K562 (cell line): ENCODE measurements at regions not wholly inside any gene's neighbourhood (a gene's known extent, or its start where the extent isn't known, plus 50 kb on each side); places are given as distances from the start of the nearest gene placed in this dataset.

Experiments
- ATAC-seq: fragments of 200-7000 bp; cut with Tn5 transposase; 3 replicates; pipeline ENCODE4 v1.9.1; 2020; ENCODE audit warnings: moderate library complexity
- BruUV-seq: library from RNA; stranded (reverse); fragments of 400-500 nt; replicated peaks from 2 replicates; lab custom pipeline; 2021; lab: Mats Ljungman, UMichigan
- CTCF ChIA-PET: fragments of 300-600 bp; formaldehyde crosslinking; extraction: SDS; loops from one replicate; lab custom pipeline; 2021; ENCODE audit warnings: low intra/inter-chr PET ratio; lab: Yijun Ruan, JAX
- POLR2A ChIA-PET: fragments of 300-600, 350-650 bp; sonication (Branson Sonifier 250); formaldehyde crosslinking; extraction: SDS; loops from one replicate; lab custom pipeline; 2021; ENCODE audit warnings: antibody characterized with exemption, inconsistent platforms; lab: Yijun Ruan, JAX
- DNase-seq, 4 experiments: peaks; one replicate each; pipeline versions ENCODE4 v3.0.0 to v3.0.0-alpha.2; 2011 to 2018; ENCODE audit warnings: low spot score in 3 of 4, mixed read lengths in 3 of 4; ENCODE audit errors: extremely low read depth in 1 of 4
- FAIRE-seq: peaks from 2 replicates; lab custom pipeline; 2011; peaks lifted over from hg19 to GRCh38; lab: Jason Lieb, UNC
- H2AFZ ChIP-seq: 2 replicates; pipeline ENCODE4 v1.6.0; 2011; ENCODE audit warnings: low read depth, low read length, control low read depth, inconsistent platforms
- H3K27ac ChIP-seq: fragments of 200-600 bp; 3 replicates; pipeline ENCODE4 v1.8.0; 2011; ENCODE audit warnings: low read depth, mild to moderate bottlenecking, control low read depth, inconsistent platforms, low read length, moderate library complexity, mixed read lengths; ENCODE audit errors: extremely low read depth
- H3K27me3 ChIP-seq, 2 experiments: fragments of 300-600 bp in 1 of 2; 2 replicates in 1 of 2; 3 replicates in 1 of 2; pipeline versions ENCODE4 v1.6.0 to v1.8.0; 2011; ENCODE audit warnings: inconsistent platforms in 2 of 2, low read length in 2 of 2, mild to moderate bottlenecking in 1 of 2, mixed read lengths in 1 of 2, moderate library complexity in 1 of 2; ENCODE audit not compliant: control insufficient read depth in 2 of 2, insufficient read depth in 2 of 2
- H3K36me3 ChIP-seq: fragments of 300-600 bp; 3 replicates; pipeline ENCODE4 v1.8.0; 2011; ENCODE audit warnings: mild to moderate bottlenecking, low read length, inconsistent platforms; ENCODE audit not compliant: control insufficient read depth, insufficient read depth
- H3K4me1 ChIP-seq, 2 experiments: fragments of 200-600 bp in 1 of 2; replicated peaks in 1 of 2; 2 replicates in 1 of 2; 3 replicates in 1 of 2; pipeline versions ENCODE4 v1.5.1 to v1.8.0; 2011; ENCODE audit warnings: inconsistent platforms in 2 of 2, low read length in 2 of 2, mild to moderate bottlenecking in 1 of 2, mixed read lengths in 1 of 2, moderate library complexity in 1 of 2; ENCODE audit not compliant: control insufficient read depth in 2 of 2, insufficient read depth in 2 of 2
- H3K4me2 ChIP-seq: 2 replicates; pipeline ENCODE4 v1.6.1; 2011; ENCODE audit warnings: low read length, control low read depth, inconsistent platforms, mixed read lengths; ENCODE audit not compliant: insufficient read depth
- H3K4me3 ChIP-seq: fragments of 200-600 bp; sonication (generic), shearing (Covaris generic); 2 replicates; pipeline ENCODE4 v1.5.1; 2016; ENCODE audit warnings: control low read depth, inconsistent platforms
- H3K79me2 ChIP-seq: fragments of 200-600 bp; 3 replicates; pipeline ENCODE4 v1.8.0; 2011; ENCODE audit warnings: low read length, inconsistent platforms; ENCODE audit not compliant: control insufficient read depth, insufficient read depth
- H3K9ac ChIP-seq, 2 experiments: 2 replicates each; pipeline versions ENCODE4 v1.6.0 to v1.6.1; 2011; ENCODE audit warnings: low read depth in 2 of 2, low read length in 2 of 2, control low read depth in 1 of 2, inconsistent platforms in 1 of 2, mild to moderate bottlenecking in 1 of 2, mixed read lengths in 1 of 2; ENCODE audit not compliant: insufficient read depth in 1 of 2
- H3K9me1 ChIP-seq: one replicate; pipeline ENCODE4 v1.6.0; 2011; ENCODE audit warnings: inconsistent platforms, mild to moderate bottlenecking, low read length, moderate library complexity; ENCODE audit not compliant: control insufficient read depth, insufficient read depth
- H3K9me3 ChIP-seq: replicated peaks from 2 replicates; pipeline ENCODE4 v1.5.1; 2011; ENCODE audit warnings: low read depth, low read length, inconsistent platforms; ENCODE audit not compliant: control insufficient read depth, insufficient read depth
- H4K20me1 ChIP-seq: replicated peaks from 2 replicates; pipeline ENCODE4 v1.6.1; 2011; ENCODE audit warnings: low read length, inconsistent platforms, mixed read lengths; ENCODE audit not compliant: control insufficient read depth, insufficient read depth
- ELF4 ChIP-seq: fragments of 450-650 bp; formaldehyde crosslinking; IDR thresholded peaks from 2 replicates; pipeline ENCODE4 v1.4.0; 2022; ENCODE audit warnings: missing genetic modification characterization
- KLF10 ChIP-seq: fragments of 250-450 bp; sonication (Bioruptor Pico); IDR thresholded peaks from 2 replicates; pipeline ENCODE4 v1.6.1; 2021; ENCODE audit warnings: matching md5 sums
- LCOR ChIP-seq: sonication (generic); formaldehyde crosslinking; IDR thresholded peaks from 2 replicates; pipeline ENCODE4 v1.8.0; 2022; ENCODE audit warnings: mild to moderate bottlenecking, missing genetic modification reagents
- RFX7 ChIP-seq: fragments of 250-450 bp; sonication (Bioruptor Pico); IDR thresholded peaks from 2 replicates; pipeline ENCODE4 v1.5.1; 2021; ENCODE audit warnings: mild to moderate bottlenecking
- ZFX ChIP-seq: sonication (generic); formaldehyde crosslinking; IDR thresholded peaks from 2 replicates; pipeline ENCODE4 v1.8.0; 2022; ENCODE audit warnings: mild to moderate bottlenecking, missing genetic modification reagents, moderate library complexity
- ZNF165 ChIP-seq: fragments of 250-450 bp; sonication (Bioruptor Pico); IDR thresholded peaks from 2 replicates; pipeline ENCODE4 v1.4.0; 2020; ENCODE audit warnings: borderline replicate concordance
- ZNF232 ChIP-seq: sonication (generic); formaldehyde crosslinking; IDR thresholded peaks from 2 replicates; pipeline ENCODE4 v1.8.0; 2022; ENCODE audit warnings: mild to moderate bottlenecking, missing genetic modification reagents
- WGBS: fragments of 100-300 bp; shearing (Covaris generic); methylation state at CpG from one replicate; pipeline ENCODE4 v1.1.6; 2016; ENCODE audit warnings: low coverage, mixed read lengths; ENCODE audit not compliant: insufficient coverage; ENCODE audit errors: missing lambda C conversion rate; 5-methylcytosine and 5-hydroxymethylcytosine counted together
- in situ Hi-C: fragments of 300-500 bp; cut with MboI; formaldehyde crosslinking; loops from 4 replicates; pipeline ENCODE4 v1.15.0; 2018; ENCODE audit warnings: inconsistent platforms, mixed read lengths
- intact Hi-C: fragments of 100-400 bp; cut with micrococcal nuclease; formaldehyde crosslinking; loops from 2 replicates; pipeline ENCODE4 v1.14.2; 2022
- TF ChIP-seq, protein P1 (sequence below): fragments of 450-650 bp; IDR thresholded peaks from 2 replicates; pipeline ENCODE4 v1.7.0; 2016; ENCODE audit warnings: borderline replicate concordance
- TF ChIP-seq, protein P2 (sequence below): fragments of 250-450 bp; sonication (Bioruptor Pico); IDR thresholded peaks from 2 replicates; pipeline ENCODE4 v1.8.0; 2021; ENCODE audit warnings: mild to moderate bottlenecking, moderate library complexity

DNA sequence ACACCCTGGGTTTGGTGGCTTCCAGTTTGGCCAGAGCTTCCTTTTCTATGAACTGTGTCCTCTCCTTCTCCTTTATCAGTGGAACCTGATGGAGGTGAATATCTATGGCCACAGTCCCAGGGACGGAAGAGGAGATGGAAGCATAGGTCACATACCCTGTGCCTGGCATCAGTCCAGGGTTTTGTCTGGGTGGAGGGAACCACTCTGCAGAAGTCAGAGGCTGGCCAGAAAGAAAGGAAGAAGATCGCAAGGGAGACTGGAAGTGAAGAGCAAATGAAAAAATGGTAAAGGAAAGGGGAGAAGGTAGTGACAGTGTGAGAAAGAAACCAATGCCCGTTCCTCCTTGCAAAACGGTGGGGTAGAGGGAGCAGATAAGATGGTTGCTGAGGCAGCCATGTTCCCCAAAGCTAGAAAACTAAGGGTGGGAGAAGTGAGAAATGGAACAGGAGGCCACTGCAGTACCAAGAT, 77.9 kb upstream of the HECW1 start (continued):
- TF ChIP-seq ELF4 = 0 out of 2 replicates have a peak, but pooled peaks have one; percentile 33
- TF ChIP-seq, all 486 proteins: peak for 62

DNA sequence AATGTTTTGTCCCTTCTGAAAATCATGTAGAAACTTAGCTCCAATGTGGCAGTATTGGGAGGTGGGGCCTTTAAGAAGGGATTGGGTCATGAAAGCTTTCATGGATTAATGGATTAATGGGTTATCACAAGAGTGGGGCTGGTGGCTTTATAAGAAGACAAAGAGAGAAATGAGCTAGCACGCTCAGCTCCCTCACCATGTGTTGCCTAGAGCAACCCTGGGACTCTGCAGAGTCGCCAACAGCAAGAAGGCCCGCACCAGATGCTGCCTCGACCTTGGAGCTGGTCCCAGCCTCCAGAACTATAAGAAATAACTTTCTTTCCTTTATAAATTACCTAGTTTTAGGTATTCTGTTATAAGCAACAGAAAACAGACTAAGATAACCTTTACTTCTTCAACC, 74.9 kb upstream of the HECW1 start:
- ChIA-PET CTCF (no interaction called here), POLR2A (interaction anchor here (0.9 to 1.5 kb wide), 2 partner anchors 8 to 17 kb away, joined by 3 to 4 read pairs; no protein-coding TSS in a partner anchor)
- no peak overlapping the region for H3K9ac ChIP-seq
- H3K36me3 ChIP-seq = no peaks in the 10 kb centered on the region
- no TSS peak for BruUV-seq
- H3K79me2 ChIP-seq = no peaks in the 10 kb centered on the region
- H3K27ac ChIP-seq = no peak overlapping the region
- no peak overlapping the region for H2AFZ ChIP-seq
- H3K4me1 ChIP-seq = peaks cover 4 to 31% of the 10 kb centered on the region in 2 experiments; a peak in 4 of 5 replicates
- 70% methylated on average over 4 of the region's 4 CpGs for WGBS
- no peak for FAIRE-seq
- in situ Hi-C loops (no loop called here), intact Hi-C loops (no loop called here)
- TF ChIP-seq LCOR (CRISPR knock-in tag) (no peak), ZNF165 (CRISPR knock-in tag) (no peak), ZFX (CRISPR knock-in tag) (no peak), RFX7 (CRISPR knock-in tag) (no peak), KLF10 (CRISPR knock-in tag) (no peak), ZNF232 (CRISPR knock-in tag) (no peak)
- TF ChIP-seq, protein P1, sequence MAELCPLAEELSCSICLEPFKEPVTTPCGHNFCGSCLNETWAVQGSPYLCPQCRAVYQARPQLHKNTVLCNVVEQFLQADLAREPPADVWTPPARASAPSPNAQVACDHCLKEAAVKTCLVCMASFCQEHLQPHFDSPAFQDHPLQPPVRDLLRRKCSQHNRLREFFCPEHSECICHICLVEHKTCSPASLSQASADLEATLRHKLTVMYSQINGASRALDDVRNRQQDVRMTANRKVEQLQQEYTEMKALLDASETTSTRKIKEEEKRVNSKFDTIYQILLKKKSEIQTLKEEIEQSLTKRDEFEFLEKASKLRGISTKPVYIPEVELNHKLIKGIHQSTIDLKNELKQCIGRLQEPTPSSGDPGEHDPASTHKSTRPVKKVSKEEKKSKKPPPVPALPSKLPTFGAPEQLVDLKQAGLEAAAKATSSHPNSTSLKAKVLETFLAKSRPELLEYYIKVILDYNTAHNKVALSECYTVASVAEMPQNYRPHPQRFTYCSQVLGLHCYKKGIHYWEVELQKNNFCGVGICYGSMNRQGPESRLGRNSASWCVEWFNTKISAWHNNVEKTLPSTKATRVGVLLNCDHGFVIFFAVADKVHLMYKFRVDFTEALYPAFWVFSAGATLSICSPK = no peak
- TF ChIP-seq, protein P2, sequence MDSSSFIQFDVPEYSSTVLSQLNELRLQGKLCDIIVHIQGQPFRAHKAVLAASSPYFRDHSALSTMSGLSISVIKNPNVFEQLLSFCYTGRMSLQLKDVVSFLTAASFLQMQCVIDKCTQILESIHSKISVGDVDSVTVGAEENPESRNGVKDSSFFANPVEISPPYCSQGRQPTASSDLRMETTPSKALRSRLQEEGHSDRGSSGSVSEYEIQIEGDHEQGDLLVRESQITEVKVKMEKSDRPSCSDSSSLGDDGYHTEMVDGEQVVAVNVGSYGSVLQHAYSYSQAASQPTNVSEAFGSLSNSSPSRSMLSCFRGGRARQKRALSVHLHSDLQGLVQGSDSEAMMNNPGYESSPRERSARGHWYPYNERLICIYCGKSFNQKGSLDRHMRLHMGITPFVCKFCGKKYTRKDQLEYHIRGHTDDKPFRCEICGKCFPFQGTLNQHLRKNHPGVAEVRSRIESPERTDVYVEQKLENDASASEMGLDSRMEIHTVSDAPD (CRISPR knock-in tag) = no peak
- H3K4me3 ChIP-seq = no peak overlapping the region
- H3K9me1 ChIP-seq = no peaks in the 10 kb centered on the region
- no peak for ATAC-seq
- H4K20me1 ChIP-seq = no peaks in the 10 kb centered on the region
- no peak for DNase-seq
- no peak overlapping the region for H3K4me2 ChIP-seq
- H3K27me3 ChIP-seq = no peaks in the 10 kb centered on the region
- no peaks in the 10 kb centered on the region for H3K9me3 ChIP-seq
